MM.1S (cell line): ENCODE measurements at regions not wholly inside any gene's neighbourhood (a gene's known extent, or its start where the extent isn't known, plus 50 kb on each side); places are given as distances from the start of the nearest gene placed in this dataset.
A peak's percentile ranks its signal among the peaks of the same experiment; 100 is the strongest.

Source experiments
- DNase-seq: peaks from one replicate; pipeline ENCODE4 v3.0.0-alpha.2; 2015
- H2AFZ ChIP-seq: fragments of 300-600 bp; sonication (generic); 2 replicates; pipeline ENCODE4 v1.6.0; 2016; ENCODE audit warnings: antibody characterized with exemption, low read length
- H3F3A ChIP-seq: fragments of 300-600 bp; sonication (generic); 2 replicates; pipeline ENCODE4 v1.6.1; 2016; ENCODE audit warnings: mild to moderate bottlenecking, antibody characterized with exemption, low read length, moderate library complexity, mixed read lengths; ENCODE audit not compliant: insufficient read depth
- H3K27ac ChIP-seq: fragments of 300-600 bp; sonication (generic); 2 replicates; pipeline ENCODE4 v1.5.1; 2016; ENCODE audit warnings: mild to moderate bottlenecking, low read length
- H3K27me3 ChIP-seq: fragments of 300-600 bp; sonication (generic); replicated peaks from 2 replicates; pipeline ENCODE4 v1.6.0; 2016; ENCODE audit warnings: low read length; ENCODE audit not compliant: insufficient read depth
- H3K36me3 ChIP-seq: fragments of 300-600 bp; sonication (generic); replicated peaks from 2 replicates; pipeline ENCODE4 v1.6.1; 2016; ENCODE audit warnings: mild to moderate bottlenecking, low read length, mixed read lengths; ENCODE audit not compliant: insufficient read depth
- H3K4me1 ChIP-seq: fragments of 300-600 bp; sonication (generic); 2 replicates; pipeline ENCODE4 v1.6.1; 2016; ENCODE audit warnings: low read length, mixed read lengths
- H3K4me2 ChIP-seq: fragments of 300-600 bp; sonication (generic); 2 replicates; pipeline ENCODE4 v1.6.0; 2016; ENCODE audit warnings: low read depth, low read length
- H3K4me3 ChIP-seq: fragments of 300-600 bp; sonication (generic); 2 replicates; pipeline ENCODE4 v1.5.1; 2016; ENCODE audit warnings: low read length, mixed read lengths
- H3K79me2 ChIP-seq: fragments of 300-600 bp; sonication (generic); 2 replicates; pipeline ENCODE4 v1.6.1; 2016; ENCODE audit warnings: mixed run types, low read length, mixed read lengths
- H3K9ac ChIP-seq: fragments of 300-600 bp; sonication (generic); 2 replicates; pipeline ENCODE4 v1.6.1; 2016; ENCODE audit warnings: low read length, mixed read lengths
- H3K9me2 ChIP-seq: fragments of 300-600 bp; sonication (generic); replicated peaks from 2 replicates; pipeline ENCODE4 v1.6.1; 2016; ENCODE audit warnings: mild to moderate bottlenecking, low read length, mixed read lengths; ENCODE audit not compliant: insufficient read depth
- H3K9me3 ChIP-seq: fragments of 300-600 bp; sonication (generic); replicated peaks from 2 replicates; pipeline ENCODE4 v1.6.1; 2016; ENCODE audit warnings: mild to moderate bottlenecking, low read length, mixed read lengths; ENCODE audit not compliant: insufficient read depth
- H4K20me1 ChIP-seq: fragments of 300-600 bp; sonication (generic); 2 replicates; pipeline ENCODE4 v1.6.1; 2016; ENCODE audit warnings: mild to moderate bottlenecking, low read length, moderate library complexity, mixed read lengths; ENCODE audit not compliant: insufficient read depth
- CTCF ChIP-seq: fragments of 300-600 bp; sonication (generic); IDR thresholded peaks from 2 replicates; pipeline ENCODE4 v1.5.1; 2016; ENCODE audit warnings: antibody characterized with exemption, low read length, mixed read lengths
- EZH2 ChIP-seq: fragments of 300-600 bp; sonication (generic); optimal IDR thresholded peaks from 2 replicates; pipeline ENCODE3; 2017; ENCODE audit warnings: low read depth, mild to moderate bottlenecking, antibody characterized with exemption, low read length, mixed read lengths
- EZH2phosphoT487 ChIP-seq: fragments of 300-600 bp; sonication (generic); IDR thresholded peaks from 2 replicates; pipeline ENCODE4 v1.6.1; 2018; ENCODE audit warnings: antibody characterized with exemption, low read length

- Histone ChIP-seq H3F3A (no peaks in the 10 kb centered on the region), H3K4me1 (no peaks in the 10 kb centered on the region), H3K4me3 (no peak overlapping the region), H4K20me1 (no peaks in the 10 kb centered on the region), H3K9me2 (no peaks in the 10 kb centered on the region), H3K27ac (no peak overlapping the region), H3K27me3 (no peaks in the 10 kb centered on the region), H3K9me3 (no peaks in the 10 kb centered on the region), H2AFZ (no peak overlapping the region), H3K79me2 (no peaks in the 10 kb centered on the region), H3K9ac (no peak overlapping the region), H3K36me3 (no peaks in the 10 kb centered on the region), H3K4me2 (no peak overlapping the region)
- no peak for DNase-seq
- TF ChIP-seq CTCF (no peak), EZH2 (no peak), EZH2phosphoT487 (no peak)
These were observed 272.3 kb upstream of the RPS6KA3 start for GRCh38 chrX:20538974-20539373.

- DNase-seq: no peak
- H2AFZ ChIP-seq: no peak overlapping the region
- H3K9me2 ChIP-seq: no peaks in the 10 kb centered on the region
- no peaks in the 10 kb centered on the region for H3K79me2 ChIP-seq
- H4K20me1 ChIP-seq: no peaks in the 10 kb centered on the region
- no peak overlapping the region for H3K4me3 ChIP-seq
- H3F3A ChIP-seq: no peaks in the 10 kb centered on the region
- H3K36me3 ChIP-seq: no peaks in the 10 kb centered on the region
- no peak overlapping the region for H3K4me2 ChIP-seq
- no peaks in the 10 kb centered on the region for H3K27me3 ChIP-seq
- no peak overlapping the region for H3K27ac ChIP-seq
- no peak overlapping the region for H3K9ac ChIP-seq
- H3K9me3 ChIP-seq: no peaks in the 10 kb centered on the region
- TF ChIP-seq EZH2: no peak
- TF ChIP-seq CTCF: no peak
- no peak for TF ChIP-seq EZH2phosphoT487
- H3K4me1 ChIP-seq: 0 out of 2 replicates have a peak, but pooled peaks cover 4% of the 10 kb centered on the region
These were observed 265.0 kb upstream of the RPS6KA3 start for GRCh38 chrX:20531667-20532066.

GRCh38 chrX:20530406-20530921, 263.8 kb upstream of the RPS6KA3 start:
- no peak overlapping the region for H3K27ac ChIP-seq
- 0 out of 2 replicates have a peak, but pooled peaks cover 4% of the 10 kb centered on the region for H3K4me1 ChIP-seq
- TF ChIP-seq EZH2phosphoT487 (no peak), CTCF (peak; percentile 67)
- H4K20me1 ChIP-seq: no peaks in the 10 kb centered on the region
- peak; percentile 52 for DNase-seq
- no peaks in the 10 kb centered on the region for H3K79me2 ChIP-seq
- no peaks in the 10 kb centered on the region for H3F3A ChIP-seq
- no peaks in the 10 kb centered on the region for H3K27me3 ChIP-seq
- H3K9me3 ChIP-seq: no peaks in the 10 kb centered on the region
- H3K9me2 ChIP-seq: no peaks in the 10 kb centered on the region
- no peak overlapping the region for H3K9ac ChIP-seq
- H2AFZ ChIP-seq: 0 out of 2 replicates have a peak overlapping the region, but pooled peaks have one; percentile 14
- no peaks in the 10 kb centered on the region for H3K36me3 ChIP-seq
- peak overlapping the region; percentile 55; the same call in 1 of the 2 replicates for H3K4me2 ChIP-seq
- H3K4me3 ChIP-seq: no peak overlapping the region
